GM19035 (cell line): ENCODE measurements at regions not wholly inside any gene's neighbourhood (a gene's known extent, or its start where the extent isn't known, plus 50 kb on each side); places are given as distances from the start of the nearest gene placed in this dataset.

Source experiments
- ATAC-seq: cut with Tn5 transposase; IDR thresholded peaks from one replicate; pipeline ENCODE4 v1.9.1; 2021; ENCODE audit not compliant: unreplicated experiment

DNA sequence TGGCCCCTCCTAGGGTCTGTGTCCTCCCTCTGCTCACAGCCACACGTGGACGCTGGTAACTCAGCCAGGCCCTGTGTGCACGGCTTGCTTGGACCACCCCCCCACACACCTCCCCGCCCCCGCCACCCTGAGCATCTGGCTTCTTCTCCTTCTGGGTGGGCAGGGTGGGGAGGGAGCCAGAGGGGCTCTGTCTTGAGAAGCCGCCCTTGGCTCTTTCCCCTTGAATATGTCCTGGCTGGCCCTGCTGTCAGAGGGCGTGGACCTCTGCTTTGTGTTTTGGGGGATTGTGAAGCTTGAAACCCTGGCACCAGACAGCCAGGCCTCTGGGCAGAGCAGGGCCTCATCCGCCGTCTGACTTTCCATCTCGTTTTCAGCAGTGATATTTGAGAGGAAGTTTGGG, 72.1 kb downstream of the GLI2 start:
- ATAC-seq: no peak

DNA sequence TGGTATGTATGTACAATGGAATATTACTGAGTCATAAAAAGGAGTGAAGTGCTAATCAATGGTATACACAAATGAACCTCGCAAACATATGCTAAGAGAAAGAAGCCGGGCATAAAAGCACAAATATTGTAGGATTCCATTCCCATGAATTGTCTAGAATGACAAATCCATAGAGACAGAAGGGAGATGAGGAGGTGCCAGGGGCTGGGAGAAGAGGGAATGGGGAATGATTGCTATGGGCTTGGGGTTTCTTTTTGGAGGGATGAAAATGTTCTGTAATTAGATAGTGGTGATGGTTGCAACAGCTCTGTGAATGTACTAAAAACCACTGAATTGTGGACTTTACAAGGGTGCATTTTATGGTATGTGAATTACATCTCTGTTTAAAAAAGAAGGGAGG, 73.5 kb downstream of the GLI2 start:
- no peak for ATAC-seq

- no peak for ATAC-seq
Measured at GRCh38 chr2:120809609-120810440, 74.2 kb downstream of the GLI2 start.

- no peak for ATAC-seq
Measured at GRCh38 chr2:120810639-120811038, 75.0 kb downstream of the GLI2 start.

DNA sequence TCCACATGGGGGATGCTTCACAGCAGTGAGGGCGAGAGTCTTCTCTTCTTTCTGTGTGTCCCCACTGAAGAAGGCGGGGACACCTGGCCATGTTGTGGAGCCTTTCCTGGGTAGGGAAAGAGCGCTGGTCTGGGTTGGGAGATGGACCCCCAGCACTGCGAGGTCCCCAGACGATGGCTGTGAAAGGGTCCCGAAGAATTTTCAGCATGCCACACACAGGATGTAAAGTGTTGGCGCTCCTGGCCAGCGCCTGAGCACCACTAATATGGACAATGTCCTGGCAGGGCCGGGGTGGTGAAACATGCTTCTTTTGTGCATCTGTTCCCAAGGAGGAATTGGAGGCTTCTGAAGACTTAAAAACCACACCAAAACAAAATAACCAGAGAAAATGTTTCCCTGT, 77.2 kb downstream of the GLI2 start:
- ATAC-seq: no peak

DNA sequence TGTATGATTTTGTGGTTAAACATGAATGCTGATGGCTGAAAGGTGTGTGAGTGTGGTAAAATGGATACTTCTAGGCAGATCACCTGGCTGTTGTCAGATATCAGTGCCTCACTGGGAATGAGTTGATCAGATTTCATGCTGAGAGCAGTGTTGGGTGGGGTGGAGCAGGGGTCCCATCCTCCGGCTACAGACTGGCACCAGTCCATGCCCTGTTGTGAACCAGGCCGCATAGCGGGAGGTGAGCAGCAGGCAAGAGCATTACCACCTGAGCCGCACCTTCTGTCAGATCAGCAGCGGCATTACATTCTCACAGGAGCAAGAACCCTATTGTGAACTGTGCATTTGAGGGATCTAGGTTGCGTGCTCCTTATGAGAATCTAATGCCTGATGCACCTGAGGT, 78.7 kb downstream of the GLI2 start:
- ATAC-seq: no peak

GRCh38 chr2:120815292-120815691, 79.6 kb downstream of the GLI2 start:
- ATAC-seq: no peak

DNA sequence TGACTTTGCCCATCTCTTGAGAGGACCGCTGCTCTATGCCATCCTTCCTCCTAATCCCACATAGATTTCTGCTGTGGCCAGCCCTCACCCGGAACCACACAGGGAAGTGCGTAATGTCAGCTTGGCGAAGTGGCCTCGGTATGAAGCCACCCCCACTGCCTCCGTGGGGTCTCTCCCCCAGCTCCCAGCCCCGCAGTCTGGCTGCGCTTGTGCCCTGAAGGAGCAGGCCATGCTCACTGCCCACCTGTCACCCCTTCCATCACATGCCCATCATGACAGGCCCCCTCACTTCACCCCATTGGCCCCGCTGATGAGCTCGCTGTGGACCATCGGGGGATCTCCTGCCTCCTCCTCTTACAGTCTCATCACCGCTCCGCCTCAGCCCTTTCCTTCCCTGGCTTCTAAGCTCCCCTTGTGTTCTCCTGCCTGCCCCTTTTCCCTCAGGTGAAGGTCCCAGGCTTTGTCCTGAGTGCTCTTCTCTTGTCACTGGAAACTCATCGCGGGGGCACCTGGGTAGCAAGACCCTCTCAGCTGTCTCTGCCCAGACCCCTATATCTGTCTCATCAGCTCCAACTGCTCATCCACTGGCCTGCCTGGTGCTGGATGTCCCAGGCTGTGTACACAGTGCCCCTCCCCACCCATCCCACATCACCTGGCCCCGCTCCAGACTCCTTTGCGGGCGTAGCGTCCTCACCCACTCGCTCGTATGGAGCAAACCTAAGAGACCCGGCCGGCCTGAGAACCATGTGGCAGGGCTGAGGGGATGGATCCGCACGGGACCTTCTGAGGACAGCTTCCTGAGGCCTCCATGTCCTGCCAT, 81.7 kb downstream of the GLI2 start:
- no peak for ATAC-seq

DNA sequence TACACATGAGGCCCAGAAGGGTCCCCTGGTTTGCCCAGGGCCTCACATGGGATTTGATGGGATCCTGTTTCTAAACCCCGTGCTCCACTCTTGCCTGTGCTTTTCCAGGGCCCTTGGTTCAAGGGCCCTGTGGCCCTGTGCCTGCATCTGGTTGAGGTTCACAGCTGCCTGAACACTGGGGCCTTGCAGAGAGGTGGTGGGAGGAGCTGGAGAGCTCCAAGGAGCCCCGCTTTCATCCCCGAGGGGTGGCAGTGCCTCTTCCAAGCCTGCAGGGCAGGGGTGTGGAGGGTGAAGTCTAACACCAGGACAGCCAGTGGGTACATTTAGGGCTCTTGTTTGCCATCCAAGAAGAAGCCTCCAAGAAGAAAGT, 82.3 kb downstream of the GLI2 start:
- ATAC-seq: no peak

DNA sequence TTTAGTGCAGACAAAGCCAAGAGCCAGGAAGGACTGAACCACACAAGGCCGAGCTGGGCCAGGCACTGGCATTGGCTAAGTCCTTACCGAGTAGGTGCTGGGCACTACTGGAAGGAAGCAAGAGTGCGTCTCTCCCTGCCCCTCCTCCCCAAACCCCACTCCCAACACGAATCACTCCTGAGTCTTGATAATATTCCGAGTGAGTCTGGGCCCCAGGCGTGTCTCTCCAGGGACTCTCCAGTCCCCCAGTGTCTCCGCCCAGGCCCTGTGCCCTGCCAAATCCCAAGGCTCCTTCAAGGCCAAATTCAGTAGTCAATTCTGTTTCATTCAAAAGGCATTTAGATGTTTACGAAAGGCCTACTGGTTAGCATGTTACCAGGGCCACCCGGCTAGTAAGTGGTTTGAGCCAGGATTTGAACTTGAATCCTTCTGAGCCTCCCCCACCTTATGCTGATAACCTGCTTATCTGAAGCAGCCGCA, 82.8 kb downstream of the GLI2 start:
- ATAC-seq: no peak

GRCh38 chr2:120819720-120820210, 84.1 kb downstream of the GLI2 start:
- ATAC-seq: no peak

GRCh38 chr2:120820263-120820952, 84.7 kb downstream of the GLI2 start:
- no peak for ATAC-seq

- no peak for ATAC-seq
Measured at GRCh38 chr2:120820953-120821279, 85.2 kb downstream of the GLI2 start.

DNA sequence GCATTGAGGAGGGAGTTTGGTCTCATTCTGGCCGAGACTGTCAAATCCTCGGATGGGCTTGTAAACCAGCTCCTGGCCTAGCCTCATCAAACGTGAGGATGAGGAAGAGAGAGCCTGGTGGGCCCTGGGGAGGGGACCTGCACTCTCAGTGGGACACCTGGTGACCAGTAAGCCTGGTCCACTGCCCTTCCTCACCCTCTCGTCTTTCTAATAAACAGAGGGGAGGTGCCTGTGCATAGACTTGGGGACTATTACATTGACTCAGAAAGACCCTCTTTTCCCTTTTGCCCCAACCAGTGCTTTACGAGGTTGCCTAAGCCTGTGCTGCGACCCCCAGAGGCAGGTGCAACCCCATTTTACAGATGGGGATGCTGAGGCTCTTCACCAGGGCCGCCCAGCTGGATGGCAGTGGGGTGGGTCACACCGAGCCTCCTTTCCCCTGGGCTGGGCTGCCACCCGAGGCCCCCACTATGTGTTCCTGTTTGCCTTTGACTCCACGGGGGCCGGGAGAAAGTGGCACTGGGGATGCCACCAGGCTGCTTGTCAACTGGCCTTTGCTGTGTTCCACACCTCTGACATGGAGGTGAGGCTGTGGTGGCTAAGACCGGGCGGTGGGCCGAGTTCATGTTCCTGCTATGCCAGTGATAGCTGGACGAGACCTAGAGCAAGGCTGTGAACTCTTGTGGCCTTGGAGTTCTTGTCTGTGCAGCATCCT, 85.9 kb downstream of the GLI2 start:
- no peak for ATAC-seq

DNA sequence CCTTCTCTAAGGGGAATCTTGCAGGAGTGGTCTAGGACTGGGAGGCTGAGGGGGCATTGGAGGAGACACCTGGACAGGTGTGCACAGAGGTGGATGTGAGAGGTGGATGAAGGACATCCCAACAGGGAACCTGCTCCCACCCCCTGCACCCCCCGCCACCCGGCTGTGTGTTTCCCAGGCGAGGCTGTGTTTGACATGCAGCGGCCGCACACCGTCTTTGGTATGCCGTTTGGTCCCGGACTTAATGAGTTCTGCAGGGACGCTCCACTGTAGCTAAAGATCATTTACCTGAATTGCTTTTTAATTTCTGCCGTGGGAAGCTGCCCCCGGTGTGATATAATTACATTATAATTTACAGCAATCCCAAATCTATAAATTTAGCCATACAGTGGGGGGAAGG, 87.3 kb downstream of the GLI2 start:
- ATAC-seq: no peak

GRCh38 chr2:120823551-120823950, 87.9 kb downstream of the GLI2 start:
- no peak for ATAC-seq

GRCh38 chr2:120824246-120824645, 88.6 kb downstream of the GLI2 start:
- ATAC-seq: no peak

DNA sequence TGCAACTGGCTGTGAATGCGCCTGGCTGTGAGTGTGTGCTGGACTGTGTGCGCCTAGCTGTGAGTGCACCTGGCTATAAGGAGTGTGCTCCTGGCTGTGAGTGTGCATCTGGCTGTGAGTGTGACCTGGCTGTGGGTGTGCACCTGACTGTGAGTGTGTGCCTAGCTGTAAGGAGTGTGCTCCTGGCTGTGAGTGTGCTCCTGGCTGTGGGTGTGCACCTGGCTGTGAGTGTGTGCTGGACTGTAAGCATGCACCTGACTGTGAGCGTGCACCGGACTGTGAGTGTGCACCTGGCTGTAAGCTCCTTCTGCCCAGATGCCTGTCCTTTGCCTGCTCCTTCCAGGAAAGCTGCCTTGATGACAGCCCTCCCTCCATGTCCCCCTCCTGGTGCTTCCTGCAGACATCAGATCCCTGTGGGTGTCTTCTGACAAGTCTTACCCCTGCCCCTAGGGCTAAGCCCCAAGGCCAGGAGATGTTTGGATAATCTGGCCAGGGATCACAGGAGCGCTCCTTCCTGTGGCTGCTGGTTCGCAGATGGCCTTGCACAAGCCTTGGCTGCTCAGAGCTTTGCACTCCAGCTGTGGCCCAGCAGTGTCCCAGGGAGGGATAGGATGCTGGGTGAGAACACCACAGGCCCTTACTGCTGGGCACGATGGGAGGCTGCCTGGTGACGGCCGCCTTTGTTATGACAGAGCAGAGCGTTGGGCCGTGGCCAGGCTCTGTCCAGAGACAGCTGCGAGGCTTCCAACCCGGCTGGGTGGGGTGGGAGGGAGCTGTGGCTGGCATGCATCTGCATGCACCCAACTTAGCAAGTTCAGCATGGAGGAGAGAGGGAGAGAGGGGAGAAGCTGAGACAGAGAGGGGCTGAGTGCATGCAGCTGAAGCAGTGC, 89.9 kb downstream of the GLI2 start:
- no peak for ATAC-seq

- no peak for ATAC-seq
Measured at GRCh38 chr2:120826260-120826648, 90.6 kb downstream of the GLI2 start.
